Brain microvascular endothelial cell (primary cell): ENCODE measurements at regions not wholly inside any gene's neighbourhood (a gene's known extent, or its start where the extent isn't known, plus 50 kb on each side); places are given as distances from the start of the nearest gene placed in this dataset.

ENCODE experiments used
- DNase-seq: peaks from one replicate; pipeline ENCODE4 v3.0.0-alpha.2; 2020
- H3K27ac ChIP-seq: fragments of 250-450 bp; sonication (Bioruptor Pico); 2 replicates; pipeline ENCODE4 v1.5.1; 2020; ENCODE audit warnings: mild to moderate bottlenecking, moderate library complexity
- H3K27me3 ChIP-seq: fragments of 250-450 bp; sonication (Bioruptor Pico); replicated peaks from 2 replicates; pipeline ENCODE4 v1.5.1; 2020; ENCODE audit warnings: mild to moderate bottlenecking
- H3K36me3 ChIP-seq: fragments of 250-450 bp; sonication (Bioruptor Pico); replicated peaks from 2 replicates; pipeline ENCODE4 v1.5.1; 2020; ENCODE audit warnings: mild to moderate bottlenecking
- H3K4me3 ChIP-seq: 2 replicates; pipeline ENCODE4 v1.5.1; 2011; ENCODE audit warnings: low read depth, mild to moderate bottlenecking, control low read depth, low read length, moderate library complexity
- in situ Hi-C: cut with HindIII; loops from 2 replicates; pipeline ENCODE4 v1.10.0; 2017; ENCODE audit warnings: low sequenced_read_pairs, low pct_ligation_motif_present
- TF ChIP-seq, protein P1 (sequence below): IDR thresholded peaks from 2 replicates; pipeline ENCODE4 v1.5.1; 2011; ENCODE audit warnings: low read depth, mild to moderate bottlenecking, moderate library complexity, low read length, control low read depth, inconsistent platforms; ENCODE audit errors: missing control alignments

DNA sequence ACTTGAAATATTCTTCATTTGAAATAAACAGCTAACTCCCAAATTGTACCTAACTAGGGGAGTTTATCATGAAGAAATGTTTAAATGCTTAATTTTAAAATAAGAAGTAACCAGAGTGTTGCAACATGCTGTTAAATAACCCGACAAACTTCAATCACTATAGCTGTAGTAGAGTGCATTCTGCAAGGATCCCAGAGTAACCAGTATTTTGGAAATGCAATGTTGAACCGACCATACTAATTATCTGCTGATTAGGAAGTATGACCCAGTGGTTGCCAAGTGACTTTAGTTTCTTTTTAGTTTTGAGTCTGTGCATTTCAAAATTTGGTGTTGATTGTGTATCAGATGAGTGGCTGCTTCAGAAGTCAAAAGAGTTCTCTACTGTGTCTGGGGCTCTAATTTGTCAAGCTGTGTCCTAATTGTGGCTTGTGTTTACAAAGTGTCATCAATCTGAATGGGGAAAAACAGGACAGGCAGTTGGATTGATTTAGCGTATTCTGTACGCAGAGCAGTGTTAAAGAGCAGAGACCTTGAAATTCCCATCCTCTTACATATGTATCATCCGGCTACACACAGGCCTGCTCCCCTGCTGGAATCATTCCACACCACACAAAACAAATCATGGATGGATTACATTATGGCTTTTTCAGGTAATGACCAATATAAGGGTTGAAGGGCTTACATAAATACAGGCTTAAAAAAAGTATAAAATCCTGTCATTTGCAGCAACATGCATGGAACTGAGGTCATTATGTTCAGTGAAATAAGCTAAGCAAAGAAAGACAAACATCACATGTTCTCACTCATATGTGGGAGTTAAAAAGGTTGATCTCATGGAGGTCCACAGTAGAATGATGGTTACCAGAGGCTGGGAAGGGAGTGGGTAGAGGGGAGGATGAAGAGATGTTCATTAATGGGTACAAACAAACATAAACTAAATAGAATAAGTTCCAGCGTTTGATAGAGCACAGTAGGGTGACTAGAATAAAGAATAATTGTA is 351.5 kb downstream of the KLF12 start:
- DNase-seq, result no peak
- TF ChIP-seq, protein P1, sequence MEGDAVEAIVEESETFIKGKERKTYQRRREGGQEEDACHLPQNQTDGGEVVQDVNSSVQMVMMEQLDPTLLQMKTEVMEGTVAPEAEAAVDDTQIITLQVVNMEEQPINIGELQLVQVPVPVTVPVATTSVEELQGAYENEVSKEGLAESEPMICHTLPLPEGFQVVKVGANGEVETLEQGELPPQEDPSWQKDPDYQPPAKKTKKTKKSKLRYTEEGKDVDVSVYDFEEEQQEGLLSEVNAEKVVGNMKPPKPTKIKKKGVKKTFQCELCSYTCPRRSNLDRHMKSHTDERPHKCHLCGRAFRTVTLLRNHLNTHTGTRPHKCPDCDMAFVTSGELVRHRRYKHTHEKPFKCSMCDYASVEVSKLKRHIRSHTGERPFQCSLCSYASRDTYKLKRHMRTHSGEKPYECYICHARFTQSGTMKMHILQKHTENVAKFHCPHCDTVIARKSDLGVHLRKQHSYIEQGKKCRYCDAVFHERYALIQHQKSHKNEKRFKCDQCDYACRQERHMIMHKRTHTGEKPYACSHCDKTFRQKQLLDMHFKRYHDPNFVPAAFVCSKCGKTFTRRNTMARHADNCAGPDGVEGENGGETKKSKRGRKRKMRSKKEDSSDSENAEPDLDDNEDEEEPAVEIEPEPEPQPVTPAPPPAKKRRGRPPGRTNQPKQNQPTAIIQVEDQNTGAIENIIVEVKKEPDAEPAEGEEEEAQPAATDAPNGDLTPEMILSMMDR, result no peak
- no peak overlapping the region for H3K4me3 ChIP-seq
- no peaks in the 10 kb centered on the region for H3K36me3 ChIP-seq
- in situ Hi-C loops, result no loop called here
- H3K27ac ChIP-seq, result no peak overlapping the region
- H3K27me3 ChIP-seq, result no peaks in the 10 kb centered on the region

DNA sequence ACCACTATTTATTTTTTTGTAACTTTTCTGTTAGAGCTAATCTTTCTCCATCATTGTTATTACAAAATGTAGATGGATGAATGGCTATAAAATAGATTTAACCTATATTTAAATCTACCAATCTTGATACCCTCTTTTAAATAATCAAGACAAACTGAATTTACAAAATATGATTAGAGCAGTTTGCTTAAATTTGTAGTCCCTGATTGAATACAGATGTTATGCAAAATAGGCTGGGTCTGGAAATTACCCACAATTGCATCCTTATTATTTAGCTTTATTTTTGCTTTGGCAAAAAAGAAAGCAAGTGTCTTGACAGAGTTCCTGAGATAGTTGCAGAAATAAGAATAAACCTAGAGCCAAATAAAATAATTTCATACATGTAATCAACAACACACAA is 352.8 kb downstream of the KLF12 start:
- no peak for DNase-seq
- TF ChIP-seq, protein P1, result no peak
- Histone ChIP-seq H3K27me3 (no peaks in the 10 kb centered on the region), H3K36me3 (no peaks in the 10 kb centered on the region), H3K27ac (no peak overlapping the region), H3K4me3 (no peak overlapping the region)
- in situ Hi-C loops, result no loop called here

DNA sequence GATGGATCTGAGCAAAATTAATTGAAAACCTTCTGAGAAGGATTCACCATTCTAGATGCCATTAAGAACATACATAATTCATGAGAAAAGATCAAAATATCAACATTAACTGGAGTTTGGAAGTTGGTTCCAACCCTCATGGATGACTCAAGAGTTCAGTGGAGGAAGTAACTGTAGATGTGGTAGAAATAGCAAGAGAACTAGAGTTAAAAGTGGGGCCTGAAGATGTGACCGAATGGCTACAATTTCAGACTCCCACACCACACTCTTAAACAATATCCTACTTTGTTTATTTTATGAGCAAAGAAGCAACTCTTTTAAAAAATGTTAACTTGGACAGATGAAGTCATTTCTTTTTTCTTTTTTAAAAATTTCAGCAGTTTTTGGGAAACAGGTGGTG is 354.3 kb downstream of the KLF12 start:
- no peaks in the 10 kb centered on the region for H3K27me3 ChIP-seq
- no peak overlapping the region for H3K27ac ChIP-seq
- no peak overlapping the region for H3K4me3 ChIP-seq
- TF ChIP-seq, protein P1, result no peak
- DNase-seq, result no peak
- H3K36me3 ChIP-seq, result no peaks in the 10 kb centered on the region
- in situ Hi-C loops, result no loop called here

DNA sequence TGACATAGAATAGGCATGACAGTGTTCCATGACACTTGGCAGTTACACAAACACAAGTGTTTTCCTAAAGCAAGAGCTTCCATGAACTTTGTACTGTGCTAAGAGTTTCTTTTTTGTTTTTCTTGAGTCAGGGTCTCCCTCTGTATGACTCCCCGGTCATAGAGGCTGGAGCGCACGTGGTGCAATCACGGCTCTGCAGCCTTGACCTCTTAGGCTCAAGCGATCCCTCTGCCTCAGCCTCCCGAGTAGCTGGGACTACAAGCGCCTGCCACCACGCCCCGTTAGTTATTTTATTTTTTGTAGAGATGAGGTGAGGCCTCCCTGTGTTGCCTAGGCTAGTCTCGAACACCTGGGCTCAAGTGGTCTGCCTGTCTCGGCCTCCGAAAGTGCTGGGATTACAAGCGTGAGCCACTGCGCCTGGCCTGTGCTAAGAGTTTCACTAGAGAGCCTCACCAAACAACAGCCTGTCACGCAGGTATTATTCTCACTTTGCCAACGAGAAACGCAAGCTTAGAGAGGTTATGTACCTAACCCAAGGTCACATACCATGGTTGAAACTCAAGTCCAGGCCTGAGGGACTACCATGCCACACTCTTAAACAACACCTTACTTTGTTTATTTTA is 355.9 kb downstream of the KLF12 start:
- in situ Hi-C loops, result no loop called here

DNA sequence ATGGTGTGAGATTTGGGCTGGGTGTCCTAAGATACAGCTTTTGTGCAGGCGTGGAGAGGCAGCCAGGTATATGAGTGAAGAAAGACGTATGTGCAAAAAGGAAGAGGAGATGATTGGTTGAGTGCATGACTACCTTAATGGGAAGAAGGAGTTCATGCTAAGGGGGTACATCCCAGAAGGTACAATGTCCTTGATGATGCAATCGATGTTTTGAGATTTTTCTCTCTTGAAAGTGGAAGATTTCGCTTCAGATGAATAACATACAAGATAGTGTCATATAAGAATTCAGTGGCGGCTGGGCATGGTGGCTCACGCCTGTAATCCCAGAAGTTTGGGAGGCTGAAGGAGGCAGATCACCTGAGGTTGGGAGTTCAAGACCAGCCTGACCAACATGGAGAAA is 357.1 kb downstream of the KLF12 start:
- H3K27ac ChIP-seq, result no peak overlapping the region
- no peak for DNase-seq
- no peaks in the 10 kb centered on the region for H3K36me3 ChIP-seq
- in situ Hi-C loops, result no loop called here
- no peak overlapping the region for H3K4me3 ChIP-seq
- TF ChIP-seq, protein P1, result no peak
- H3K27me3 ChIP-seq, result no peaks in the 10 kb centered on the region

More for the DNA sequence above, 355.9 kb downstream of the KLF12 start:
- H3K36me3 ChIP-seq, result no peaks in the 10 kb centered on the region
- TF ChIP-seq, protein P1, result no peak
- H3K27me3 ChIP-seq, result no peaks in the 10 kb centered on the region
- H3K27ac ChIP-seq, result no peak overlapping the region
- H3K4me3 ChIP-seq, result no peak overlapping the region
- DNase-seq, result no peak
